ENCODE measurements at regions not wholly inside any gene's neighbourhood (a gene's known extent, or its start where the extent isn't known, plus 50 kb on each side); places are given as distances from the start of the nearest gene placed in this dataset.

GRCh38 chr12:18942669-18943068 lies 186.9 kb upstream of the PLEKHA5 start:
- no peaks in the 10 kb centered on the region for H3K4me1 ChIP-seq (ENCODE audit: insufficient read depth)
- no peaks in the 10 kb centered on the region for H3K27me3 ChIP-seq
- no peaks in the 10 kb centered on the region for H3K79me2 ChIP-seq
- TF ChIP-seq EZH2phosphoT487 (IDR thresholded peaks at IDR 0.05; ENCODE audit: low read depth, severe bottlenecking, unreplicated experiment): no peak
- TF ChIP-seq EZH2 (IDR thresholded peaks at IDR 0.05; ENCODE audit: borderline replicate concordance): no peak
- no peak for TF ChIP-seq CTCF (IDR thresholded peaks at IDR 0.05; ENCODE audit: poor library complexity)
- no peaks in the 10 kb centered on the region for H3K9me2 ChIP-seq (replicated peaks; ENCODE audit: insufficient read depth)
- no peak overlapping the region for H3K4me3 ChIP-seq
- no peak for DNase-seq (ENCODE audit: low spot score)
- no peaks in the 10 kb centered on the region for H3K36me3 ChIP-seq (replicated peaks; ENCODE audit: insufficient read depth, low read depth)
- no peaks in the 10 kb centered on the region for H4K20me1 ChIP-seq (ENCODE audit: insufficient read depth, poor library complexity, severe bottlenecking)
- H3K9me3 ChIP-seq (ENCODE audit: low read depth): no peaks in the 10 kb centered on the region
- WGBS (ENCODE audit: low lambda C conversion rate, missing lambda C conversion rate): 92% methylated on average over 2 of the region's 2 CpGs
- H3K4me2 ChIP-seq: no peak overlapping the region
- H3K27ac ChIP-seq: no peak overlapping the region
- no peak overlapping the region for H2AFZ ChIP-seq

GRCh38 chr12:18943200-18943599 lies 186.3 kb upstream of the PLEKHA5 start:
- Histone ChIP-seq H3K27ac (no peak overlapping the region), H3K4me1 (ENCODE audit: insufficient read depth) (no peaks in the 10 kb centered on the region), H3K36me3 (replicated peaks; ENCODE audit: insufficient read depth, low read depth) (no peaks in the 10 kb centered on the region), H2AFZ (no peak overlapping the region), H4K20me1 (ENCODE audit: insufficient read depth, poor library complexity, severe bottlenecking) (no peaks in the 10 kb centered on the region), H3K4me2 (no peak overlapping the region), H3K4me3 (no peak overlapping the region), H3K27me3 (no peaks in the 10 kb centered on the region), H3K79me2 (no peaks in the 10 kb centered on the region), H3K9me3 (ENCODE audit: low read depth) (no peaks in the 10 kb centered on the region), H3K9me2 (replicated peaks; ENCODE audit: insufficient read depth) (no peaks in the 10 kb centered on the region)
- 36% methylated on average over 5 of the region's 5 CpGs for WGBS (ENCODE audit: low lambda C conversion rate, missing lambda C conversion rate)
- TF ChIP-seq CTCF (IDR thresholded peaks at IDR 0.05; ENCODE audit: poor library complexity) (no peak), EZH2phosphoT487 (IDR thresholded peaks at IDR 0.05; ENCODE audit: low read depth, severe bottlenecking, unreplicated experiment) (no peak), EZH2 (IDR thresholded peaks at IDR 0.05; ENCODE audit: borderline replicate concordance) (no peak)
- DNase-seq (ENCODE audit: low spot score): no peak

- WGBS (ENCODE audit: low lambda C conversion rate, missing lambda C conversion rate): 91% methylated on average over 5 of the region's 5 CpGs
- no peak overlapping the region for H3K27ac ChIP-seq
- no peaks in the 10 kb centered on the region for H3K36me3 ChIP-seq (replicated peaks; ENCODE audit: insufficient read depth, low read depth)
- no peaks in the 10 kb centered on the region for H3K79me2 ChIP-seq
- H3K4me1 ChIP-seq (ENCODE audit: insufficient read depth): no peaks in the 10 kb centered on the region
- no peaks in the 10 kb centered on the region for H3K27me3 ChIP-seq
- H3K9me3 ChIP-seq (ENCODE audit: low read depth): no peaks in the 10 kb centered on the region
- no peak overlapping the region for H3K4me2 ChIP-seq
- DNase-seq (ENCODE audit: low spot score): no peak
- H3K4me3 ChIP-seq: no peak overlapping the region
- H4K20me1 ChIP-seq (ENCODE audit: insufficient read depth, poor library complexity, severe bottlenecking): no peaks in the 10 kb centered on the region
- no peak for TF ChIP-seq EZH2phosphoT487 (IDR thresholded peaks at IDR 0.05; ENCODE audit: low read depth, severe bottlenecking, unreplicated experiment)
- no peak for TF ChIP-seq EZH2 (IDR thresholded peaks at IDR 0.05; ENCODE audit: borderline replicate concordance)
- no peak for TF ChIP-seq CTCF (IDR thresholded peaks at IDR 0.05; ENCODE audit: poor library complexity)
- no peaks in the 10 kb centered on the region for H3K9me2 ChIP-seq (replicated peaks; ENCODE audit: insufficient read depth)
- no peak overlapping the region for H2AFZ ChIP-seq
These were observed 183.4 kb upstream of the PLEKHA5 start for GRCh38 chr12:18946106-18946505.

GRCh38 chr12:18951218-18951617 lies 178.3 kb upstream of the PLEKHA5 start:
- H3K4me2 ChIP-seq: no peak overlapping the region
- H3K27ac ChIP-seq: no peak overlapping the region

More at GRCh38 chr12:18951218-18951617, 178.3 kb upstream of the PLEKHA5 start:
- Histone ChIP-seq H3K27me3 (no peaks in the 10 kb centered on the region), H3K79me2 (no peaks in the 10 kb centered on the region), H3K4me1 (ENCODE audit: insufficient read depth) (no peaks in the 10 kb centered on the region), H3K36me3 (replicated peaks; ENCODE audit: insufficient read depth, low read depth) (no peaks in the 10 kb centered on the region), H3K4me3 (no peak overlapping the region), H2AFZ (no peak overlapping the region), H4K20me1 (ENCODE audit: insufficient read depth, poor library complexity, severe bottlenecking) (no peaks in the 10 kb centered on the region), H3K9me2 (replicated peaks; ENCODE audit: insufficient read depth) (no peaks in the 10 kb centered on the region), H3K9me3 (ENCODE audit: low read depth) (no peaks in the 10 kb centered on the region)
- 76% methylated on average over 6 of the region's 6 CpGs for WGBS (ENCODE audit: low lambda C conversion rate, missing lambda C conversion rate)
- TF ChIP-seq EZH2 (IDR thresholded peaks at IDR 0.05; ENCODE audit: borderline replicate concordance) (no peak), EZH2phosphoT487 (IDR thresholded peaks at IDR 0.05; ENCODE audit: low read depth, severe bottlenecking, unreplicated experiment) (no peak), CTCF (IDR thresholded peaks at IDR 0.05; ENCODE audit: poor library complexity) (no peak)
- DNase-seq (ENCODE audit: low spot score): no peak

Data from hepatocyte (in vitro differentiated cells).